ENCODE measurements at regions not wholly inside any gene's neighbourhood (a gene's known extent, or its start where the extent isn't known, plus 50 kb on each side); places are given as distances from the start of the nearest gene placed in this dataset.

DNA sequence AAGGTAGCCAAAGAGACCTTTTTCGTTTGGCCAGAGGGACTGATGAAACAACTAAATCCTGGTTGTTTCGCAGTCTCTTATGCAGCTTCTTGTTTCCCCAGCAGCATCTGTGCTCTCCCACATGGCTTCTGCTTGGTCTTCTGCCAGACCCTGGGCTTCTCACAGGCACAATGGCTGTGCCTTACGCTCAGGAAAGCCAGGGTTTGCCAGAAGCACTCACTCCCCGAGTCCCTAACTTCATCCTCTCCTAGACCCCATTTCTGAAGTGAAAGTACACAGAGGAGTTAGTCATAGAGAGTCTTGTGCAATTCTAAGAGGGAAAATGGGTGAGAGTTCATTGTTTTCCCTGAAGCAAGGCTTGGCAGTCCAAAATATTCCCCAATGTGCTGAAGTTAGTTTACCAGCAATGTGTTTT, 121.7 kb downstream of the EVX1 start:
- H3K27me3 ChIP-seq (replicated peaks; ENCODE audit: control insufficient read depth, insufficient read depth, low read length) = no peaks in the 10 kb centered on the region
- DNase-seq (ENCODE audit: low read depth) = peak; percentile 88
- peak overlapping the region; percentile 70 for H3K4me3 ChIP-seq (ENCODE audit: low read length)
- H3K4me1 ChIP-seq (ENCODE audit: control insufficient read depth, insufficient read depth, low read length) = peaks cover 22% of the 10 kb centered on the region
- peak overlapping the region; percentile 77 for H3K9ac ChIP-seq (ENCODE audit: low read length)
- no peaks in the 10 kb centered on the region for H3K9me3 ChIP-seq (ENCODE audit: control insufficient read depth, low read length)
- no peaks in the 10 kb centered on the region for H3K36me3 ChIP-seq (ENCODE audit: control insufficient read depth, insufficient read depth, low read length, severe bottlenecking)

DNA sequence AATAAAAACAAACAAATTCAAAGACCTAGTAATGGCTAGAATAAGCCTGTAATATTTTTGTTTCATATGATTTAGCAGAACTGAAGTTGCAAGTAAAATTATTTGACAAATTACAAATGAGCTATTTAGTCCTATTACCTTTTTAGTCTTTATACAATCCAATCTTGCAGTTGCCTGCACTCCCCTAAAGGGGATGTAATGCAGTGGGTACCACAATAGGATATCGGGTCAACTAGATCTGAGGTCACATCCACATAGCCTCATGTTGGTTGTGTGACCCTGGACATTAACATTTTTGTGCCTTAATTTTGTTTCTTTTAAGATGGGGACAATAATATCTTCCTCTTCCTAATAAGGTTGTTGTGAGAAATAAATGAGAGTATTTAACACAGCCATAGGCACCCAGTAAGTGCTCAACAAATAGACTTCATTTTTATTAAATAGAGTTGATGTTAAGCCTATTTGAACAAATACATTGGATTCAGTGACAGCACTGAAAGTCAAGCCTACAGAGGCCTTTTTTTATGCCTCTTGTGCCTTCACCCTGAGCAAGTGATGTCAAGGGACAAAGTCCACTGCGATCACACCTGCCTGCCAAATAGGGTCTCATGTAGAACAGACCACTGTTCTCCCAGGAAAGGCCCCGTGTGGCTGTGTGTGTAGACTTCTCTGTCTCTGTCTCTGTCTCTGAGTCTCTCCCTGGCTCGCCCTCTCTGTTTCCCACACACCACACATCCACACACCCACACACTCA, 124.8 kb downstream of the EVX1 start:
- H3K36me3 ChIP-seq (ENCODE audit: control insufficient read depth, insufficient read depth, low read length, severe bottlenecking) = no peaks in the 10 kb centered on the region
- peaks cover 22% of the 10 kb centered on the region for H3K4me1 ChIP-seq (ENCODE audit: control insufficient read depth, insufficient read depth, low read length)
- no peaks in the 10 kb centered on the region for H3K9me3 ChIP-seq (ENCODE audit: control insufficient read depth, low read length)
- DNase-seq (ENCODE audit: low read depth) = no peak
- H3K4me3 ChIP-seq (ENCODE audit: low read length) = no peak overlapping the region
- H3K27me3 ChIP-seq (replicated peaks; ENCODE audit: control insufficient read depth, insufficient read depth, low read length) = no peaks in the 10 kb centered on the region
- H3K9ac ChIP-seq (ENCODE audit: low read length) = no peak overlapping the region

DNA sequence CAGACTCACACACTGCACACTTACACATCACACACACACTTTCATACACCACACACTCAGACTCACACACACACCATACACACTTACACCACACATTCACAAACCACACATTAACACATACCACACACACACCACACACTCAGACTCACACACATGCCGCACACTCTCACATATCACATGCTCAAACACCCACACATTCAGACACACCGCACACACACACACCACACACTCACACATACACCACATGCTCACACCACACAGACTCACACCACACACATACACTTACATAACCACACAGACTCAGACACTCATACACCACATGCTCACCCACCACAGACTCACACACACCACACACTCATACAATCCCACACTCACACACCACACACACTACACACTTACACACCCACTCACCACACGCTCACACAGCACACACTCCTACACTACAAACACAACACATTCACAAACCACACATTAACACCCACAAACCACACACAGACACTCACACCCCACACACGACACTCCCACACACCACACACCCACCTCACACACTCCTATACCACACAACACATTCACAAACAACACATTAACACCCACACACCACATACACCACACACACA, 125.4 kb downstream of the EVX1 start:
- no peaks in the 10 kb centered on the region for H3K9me3 ChIP-seq (ENCODE audit: control insufficient read depth, low read length)
- no peaks in the 10 kb centered on the region for H3K36me3 ChIP-seq (ENCODE audit: control insufficient read depth, insufficient read depth, low read length, severe bottlenecking)
- no peak overlapping the region for H3K9ac ChIP-seq (ENCODE audit: low read length)
- H3K4me1 ChIP-seq (ENCODE audit: control insufficient read depth, insufficient read depth, low read length) = peaks cover 22% of the 10 kb centered on the region
- no peak for DNase-seq (ENCODE audit: low read depth)
- no peaks in the 10 kb centered on the region for H3K27me3 ChIP-seq (replicated peaks; ENCODE audit: control insufficient read depth, insufficient read depth, low read length)
- no peak overlapping the region for H3K4me3 ChIP-seq (ENCODE audit: low read length)

DNA sequence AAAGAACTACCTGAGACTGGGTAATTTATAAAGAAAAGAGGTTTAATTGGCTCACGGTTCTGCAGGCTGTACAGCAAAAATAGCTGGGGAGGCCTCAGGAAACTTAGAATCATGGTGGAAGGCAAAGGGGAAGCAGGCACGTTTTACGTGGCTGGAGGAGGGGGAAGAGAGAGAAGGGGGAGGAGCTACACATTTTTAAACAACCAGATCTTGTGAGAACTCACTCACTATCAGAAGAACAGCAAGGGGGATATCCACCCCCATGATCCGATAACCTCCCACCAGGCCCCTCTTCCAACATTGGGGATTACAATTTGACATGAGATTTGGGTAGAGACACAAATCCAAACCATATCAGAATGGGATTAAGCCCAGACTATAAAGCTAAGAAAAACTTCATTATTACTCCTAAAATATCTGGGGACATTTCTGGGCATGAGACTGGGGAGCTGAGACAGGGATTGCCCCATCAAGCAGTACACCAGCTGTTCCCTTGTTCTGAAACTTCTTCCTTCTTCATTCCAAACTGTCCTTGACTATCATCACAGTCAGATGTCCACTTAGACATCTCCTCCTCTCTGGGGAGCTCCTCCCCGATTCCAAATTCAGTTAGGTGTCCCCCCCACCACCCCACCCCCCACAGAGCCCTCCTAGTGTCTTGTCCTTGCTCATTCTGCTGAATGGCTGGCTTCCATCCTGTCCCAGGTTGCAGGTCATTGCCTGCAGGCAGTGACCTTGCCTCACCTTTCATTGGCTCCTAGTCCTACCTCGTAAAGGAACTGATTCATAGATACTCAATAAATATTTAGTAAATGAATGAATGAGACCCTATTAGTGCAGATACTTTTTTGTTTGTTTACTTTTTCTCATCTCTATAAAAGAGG, 132.6 kb downstream of the EVX1 start:
- no peaks in the 10 kb centered on the region for H3K36me3 ChIP-seq (ENCODE audit: control insufficient read depth, insufficient read depth, low read length, severe bottlenecking)
- no peak overlapping the region for H3K4me3 ChIP-seq (ENCODE audit: low read length)
- no peaks in the 10 kb centered on the region for H3K27me3 ChIP-seq (replicated peaks; ENCODE audit: control insufficient read depth, insufficient read depth, low read length)
- no peaks in the 10 kb centered on the region for H3K4me1 ChIP-seq (ENCODE audit: control insufficient read depth, insufficient read depth, low read length)
- no peaks in the 10 kb centered on the region for H3K9me3 ChIP-seq (ENCODE audit: control insufficient read depth, low read length)
- no peak for DNase-seq (ENCODE audit: low read depth)
- no peak overlapping the region for H3K9ac ChIP-seq (ENCODE audit: low read length)

DNA sequence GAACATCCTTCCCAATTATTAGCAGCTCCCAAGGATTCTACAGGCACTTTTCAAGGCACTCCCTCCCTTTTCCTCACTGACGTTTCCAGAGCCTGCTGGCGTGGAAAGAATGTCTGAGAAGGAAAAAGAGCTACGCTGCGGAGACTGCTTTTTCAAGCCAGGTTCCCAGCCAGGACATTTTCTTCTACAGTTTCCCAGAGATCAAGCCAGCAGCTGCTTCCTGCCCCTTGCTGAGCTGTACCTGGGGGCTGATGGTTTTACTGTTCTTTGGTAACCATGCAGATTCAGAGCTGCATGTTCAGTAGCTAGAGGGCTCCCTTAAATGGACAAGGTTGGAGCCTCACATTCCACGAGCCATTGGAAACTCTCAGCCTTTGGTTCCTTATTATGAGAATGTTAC, 133.4 kb downstream of the EVX1 start:
- Histone ChIP-seq H3K4me1 (ENCODE audit: control insufficient read depth, insufficient read depth, low read length) (no peaks in the 10 kb centered on the region), H3K36me3 (ENCODE audit: control insufficient read depth, insufficient read depth, low read length, severe bottlenecking) (no peaks in the 10 kb centered on the region), H3K9ac (ENCODE audit: low read length) (no peak overlapping the region), H3K27me3 (replicated peaks; ENCODE audit: control insufficient read depth, insufficient read depth, low read length) (no peaks in the 10 kb centered on the region), H3K4me3 (ENCODE audit: low read length) (no peak overlapping the region), H3K9me3 (ENCODE audit: control insufficient read depth, low read length) (no peaks in the 10 kb centered on the region)
- DNase-seq (ENCODE audit: low read depth) = no peak

DNA sequence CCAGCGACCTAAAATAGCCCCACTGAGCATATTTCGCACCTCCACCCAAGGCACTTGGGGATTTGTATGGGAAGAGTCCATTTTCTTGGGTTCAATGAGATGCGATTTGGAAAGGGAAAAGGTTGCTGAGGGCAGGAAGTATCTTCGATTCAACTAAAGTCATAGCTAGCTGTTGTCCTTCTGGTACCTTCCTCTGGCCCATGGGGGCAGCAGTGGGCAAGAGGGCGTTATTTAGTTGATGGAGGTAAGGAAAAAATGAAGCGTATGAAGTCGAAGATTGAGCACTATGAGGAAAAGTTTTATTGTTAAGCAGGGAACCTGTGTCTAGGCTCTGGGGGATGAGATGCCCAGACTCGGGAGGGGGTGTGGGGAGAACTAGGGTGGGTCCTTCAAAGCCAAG, 135.4 kb downstream of the EVX1 start:
- no peak overlapping the region for H3K4me3 ChIP-seq (ENCODE audit: low read length)
- no peaks in the 10 kb centered on the region for H3K36me3 ChIP-seq (ENCODE audit: control insufficient read depth, insufficient read depth, low read length, severe bottlenecking)
- no peaks in the 10 kb centered on the region for H3K27me3 ChIP-seq (replicated peaks; ENCODE audit: control insufficient read depth, insufficient read depth, low read length)
- no peak overlapping the region for H3K9ac ChIP-seq (ENCODE audit: low read length)
- DNase-seq (ENCODE audit: low read depth) = no peak
- H3K4me1 ChIP-seq (ENCODE audit: control insufficient read depth, insufficient read depth, low read length) = no peaks in the 10 kb centered on the region
- H3K9me3 ChIP-seq (ENCODE audit: control insufficient read depth, low read length) = no peaks in the 10 kb centered on the region

DNA sequence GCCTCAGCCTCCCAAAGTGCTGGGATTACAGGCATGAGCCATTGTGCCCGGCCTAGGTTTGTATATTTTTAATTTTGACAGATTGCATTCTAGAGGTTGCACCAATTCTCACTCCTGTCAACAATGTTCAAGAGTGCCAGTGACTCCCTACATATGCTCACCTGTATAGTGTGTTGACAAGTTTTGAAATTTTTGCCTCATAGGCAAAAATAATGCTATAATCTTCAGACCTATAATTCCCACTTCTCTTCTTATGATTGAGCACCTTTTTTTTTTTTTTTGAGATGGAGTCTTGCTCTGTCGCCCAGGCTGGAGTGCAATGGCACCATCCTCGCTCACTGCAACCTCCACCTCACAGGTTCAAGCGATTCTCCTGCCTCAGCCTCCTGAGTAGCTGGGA, 139.7 kb downstream of the EVX1 start:
- H3K4me3 ChIP-seq (ENCODE audit: low read length) = no peak overlapping the region

DNA sequence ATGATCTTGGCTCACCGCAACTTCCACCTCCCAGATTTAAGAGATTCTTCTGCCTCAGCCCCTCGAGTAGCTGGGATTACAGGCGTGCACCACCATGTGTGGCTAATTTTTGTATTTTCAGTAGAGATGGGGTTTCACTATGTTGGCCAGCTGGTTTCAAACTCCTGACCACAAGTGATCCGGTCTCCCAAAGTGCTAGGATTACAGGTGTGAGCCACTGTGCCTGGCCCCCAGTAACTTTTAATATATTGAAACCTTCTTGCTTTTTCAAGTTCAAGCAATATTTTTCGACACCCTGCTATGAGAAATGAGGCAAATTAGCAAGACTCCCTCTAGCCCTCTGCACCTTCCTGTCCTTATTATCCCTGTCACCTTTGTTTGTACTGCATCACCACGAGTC, 144.0 kb downstream of the EVX1 start:
- Histone ChIP-seq H3K27me3 (replicated peaks; ENCODE audit: control insufficient read depth, insufficient read depth, low read length) (no peaks in the 10 kb centered on the region), H3K4me3 (ENCODE audit: low read length) (no peak overlapping the region)
- DNase-seq (ENCODE audit: low read depth) = no peak

More for the DNA sequence above, 139.7 kb downstream of the EVX1 start:
- Histone ChIP-seq H3K27me3 (replicated peaks; ENCODE audit: control insufficient read depth, insufficient read depth, low read length) (no peaks in the 10 kb centered on the region), H3K36me3 (ENCODE audit: control insufficient read depth, insufficient read depth, low read length, severe bottlenecking) (no peaks in the 10 kb centered on the region), H3K9me3 (ENCODE audit: control insufficient read depth, low read length) (no peaks in the 10 kb centered on the region), H3K9ac (ENCODE audit: low read length) (no peak overlapping the region), H3K4me1 (ENCODE audit: control insufficient read depth, insufficient read depth, low read length) (no peaks in the 10 kb centered on the region)
- DNase-seq (ENCODE audit: low read depth) = no peak

DNA sequence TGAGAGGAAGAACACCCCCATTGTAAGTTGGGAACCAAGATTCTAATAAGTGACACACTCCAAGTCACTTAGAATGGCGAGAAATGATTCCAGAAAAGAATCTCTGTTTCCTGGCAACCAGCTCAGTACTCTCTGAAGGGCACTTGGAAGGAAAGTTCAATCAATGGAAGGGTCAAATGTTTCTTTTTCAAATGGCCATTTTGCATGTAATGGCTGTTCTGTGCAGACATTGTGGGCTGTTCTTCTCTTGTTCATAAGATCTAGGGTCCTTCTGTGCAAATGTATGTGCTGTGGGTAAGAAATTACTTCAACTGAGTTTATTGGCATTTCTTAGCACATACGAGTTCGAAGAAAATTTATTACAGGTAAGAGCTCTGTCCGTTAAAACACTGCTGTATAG, 145.3 kb downstream of the EVX1 start:
- no peaks in the 10 kb centered on the region for H3K9me3 ChIP-seq (ENCODE audit: control insufficient read depth, low read length)
- peaks cover 18% of the 10 kb centered on the region for H3K4me1 ChIP-seq (ENCODE audit: control insufficient read depth, insufficient read depth, low read length)
- H3K9ac ChIP-seq (ENCODE audit: low read length) = no peak overlapping the region
- no peaks in the 10 kb centered on the region for H3K36me3 ChIP-seq (ENCODE audit: control insufficient read depth, insufficient read depth, low read length, severe bottlenecking)
- no peak for DNase-seq (ENCODE audit: low read depth)
- H3K4me3 ChIP-seq (ENCODE audit: low read length) = no peak overlapping the region
- no peaks in the 10 kb centered on the region for H3K27me3 ChIP-seq (replicated peaks; ENCODE audit: control insufficient read depth, insufficient read depth, low read length)

More for the DNA sequence above, 144.0 kb downstream of the EVX1 start:
- no peaks in the 10 kb centered on the region for H3K36me3 ChIP-seq (ENCODE audit: control insufficient read depth, insufficient read depth, low read length, severe bottlenecking)
- H3K9me3 ChIP-seq (ENCODE audit: control insufficient read depth, low read length) = no peaks in the 10 kb centered on the region
- H3K4me1 ChIP-seq (ENCODE audit: control insufficient read depth, insufficient read depth, low read length) = peaks cover 18% of the 10 kb centered on the region
- no peak overlapping the region for H3K9ac ChIP-seq (ENCODE audit: low read length)

DNA sequence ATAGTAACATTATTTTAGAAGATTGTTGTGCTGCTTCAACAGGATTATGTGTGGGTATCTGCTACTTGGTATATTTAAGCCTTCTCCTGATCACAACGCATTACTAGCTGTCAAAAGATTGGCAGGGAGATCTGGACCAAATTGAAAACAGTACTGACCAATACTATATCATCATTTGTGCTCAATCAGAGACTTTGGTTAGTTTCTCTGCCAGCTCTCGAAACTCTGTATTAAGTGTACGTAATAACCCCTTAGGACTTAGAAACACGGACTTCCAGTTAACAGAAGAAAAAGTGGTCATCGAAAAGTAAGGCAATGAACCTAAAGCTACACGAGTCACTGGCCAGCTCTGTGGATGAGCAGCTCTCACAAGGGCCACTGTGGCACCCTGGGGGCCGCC, 146.0 kb downstream of the EVX1 start:
- no peak overlapping the region for H3K4me3 ChIP-seq (ENCODE audit: low read length)
- DNase-seq (ENCODE audit: low read depth) = no peak
- no peaks in the 10 kb centered on the region for H3K36me3 ChIP-seq (ENCODE audit: control insufficient read depth, insufficient read depth, low read length, severe bottlenecking)
- H3K27me3 ChIP-seq (replicated peaks; ENCODE audit: control insufficient read depth, insufficient read depth, low read length) = no peaks in the 10 kb centered on the region
- H3K9ac ChIP-seq (ENCODE audit: low read length) = no peak overlapping the region
- H3K4me1 ChIP-seq (ENCODE audit: control insufficient read depth, insufficient read depth, low read length) = peaks cover 18% of the 10 kb centered on the region
- H3K9me3 ChIP-seq (ENCODE audit: control insufficient read depth, low read length) = peaks cover 4% of the 10 kb centered on the region

DNA sequence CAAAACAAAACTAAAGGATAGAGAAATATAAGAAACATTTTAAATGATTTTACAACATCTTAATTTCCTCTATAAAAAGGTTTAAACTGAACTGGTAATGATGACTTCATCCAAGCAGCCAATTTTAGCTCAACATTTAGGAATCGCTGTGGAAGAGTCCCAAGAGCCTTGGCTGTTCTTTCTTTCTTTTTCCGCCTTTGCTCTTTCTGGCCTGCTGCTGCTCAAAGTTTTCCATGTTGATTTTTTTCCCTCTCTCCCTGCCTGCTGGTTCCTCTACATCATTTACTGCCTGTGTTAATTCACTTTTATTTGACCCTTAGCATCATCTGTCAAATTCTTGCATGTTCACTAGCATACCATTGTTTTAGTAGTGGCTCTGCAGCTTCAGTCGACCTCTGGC, 146.9 kb downstream of the EVX1 start:
- no peak for DNase-seq (ENCODE audit: low read depth)
- peaks cover 8% of the 10 kb centered on the region for H3K9me3 ChIP-seq (ENCODE audit: control insufficient read depth, low read length)
- H3K27me3 ChIP-seq (replicated peaks; ENCODE audit: control insufficient read depth, insufficient read depth, low read length) = no peaks in the 10 kb centered on the region
- H3K9ac ChIP-seq (ENCODE audit: low read length) = peak overlapping the region; percentile 68
- peaks cover 18% of the 10 kb centered on the region for H3K4me1 ChIP-seq (ENCODE audit: control insufficient read depth, insufficient read depth, low read length)
- H3K4me3 ChIP-seq (ENCODE audit: low read length) = peak overlapping the region; percentile 25
- no peaks in the 10 kb centered on the region for H3K36me3 ChIP-seq (ENCODE audit: control insufficient read depth, insufficient read depth, low read length, severe bottlenecking)

All from adipocyte (in vitro differentiated cells).